ENCODE measurements at regions not wholly inside any gene's neighbourhood (a gene's known extent, or its start where the extent isn't known, plus 50 kb on each side); places are given as distances from the start of the nearest gene placed in this dataset.

DNA sequence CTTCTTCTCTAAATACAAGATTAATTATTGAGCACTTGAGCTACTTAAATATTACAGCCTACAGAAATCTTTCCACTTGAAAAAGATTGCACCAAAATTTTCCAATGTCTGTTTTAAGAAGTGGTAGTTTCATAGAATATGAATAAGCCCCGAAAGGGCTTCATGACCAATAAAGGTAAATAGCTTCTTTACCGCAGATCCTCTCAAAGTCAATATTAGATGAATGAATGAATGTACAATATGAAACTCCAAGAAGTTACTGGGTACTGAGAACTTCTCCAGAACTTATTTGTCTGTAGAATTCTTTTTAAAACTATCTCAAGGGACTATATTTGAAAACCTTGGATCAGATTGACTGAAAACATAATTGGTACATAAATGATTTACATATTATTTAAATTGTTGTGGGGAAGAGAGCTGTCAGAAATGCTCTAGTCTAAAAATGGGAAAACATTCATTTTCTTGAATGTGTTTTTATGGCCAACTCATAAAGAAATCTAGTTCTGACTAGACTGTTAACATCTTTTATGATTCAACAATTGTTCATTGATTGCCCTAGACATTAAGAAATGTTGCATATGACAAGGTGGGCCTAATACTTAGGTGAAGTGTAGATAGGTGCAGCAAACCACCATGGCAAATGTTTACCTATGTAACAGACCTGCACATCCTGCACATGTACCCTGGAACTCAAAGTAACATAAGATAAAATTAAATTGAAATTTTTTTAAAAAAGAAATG lies 227.0 kb downstream of the SPRY2 start:
- TF ChIP-seq, protein P1, sequence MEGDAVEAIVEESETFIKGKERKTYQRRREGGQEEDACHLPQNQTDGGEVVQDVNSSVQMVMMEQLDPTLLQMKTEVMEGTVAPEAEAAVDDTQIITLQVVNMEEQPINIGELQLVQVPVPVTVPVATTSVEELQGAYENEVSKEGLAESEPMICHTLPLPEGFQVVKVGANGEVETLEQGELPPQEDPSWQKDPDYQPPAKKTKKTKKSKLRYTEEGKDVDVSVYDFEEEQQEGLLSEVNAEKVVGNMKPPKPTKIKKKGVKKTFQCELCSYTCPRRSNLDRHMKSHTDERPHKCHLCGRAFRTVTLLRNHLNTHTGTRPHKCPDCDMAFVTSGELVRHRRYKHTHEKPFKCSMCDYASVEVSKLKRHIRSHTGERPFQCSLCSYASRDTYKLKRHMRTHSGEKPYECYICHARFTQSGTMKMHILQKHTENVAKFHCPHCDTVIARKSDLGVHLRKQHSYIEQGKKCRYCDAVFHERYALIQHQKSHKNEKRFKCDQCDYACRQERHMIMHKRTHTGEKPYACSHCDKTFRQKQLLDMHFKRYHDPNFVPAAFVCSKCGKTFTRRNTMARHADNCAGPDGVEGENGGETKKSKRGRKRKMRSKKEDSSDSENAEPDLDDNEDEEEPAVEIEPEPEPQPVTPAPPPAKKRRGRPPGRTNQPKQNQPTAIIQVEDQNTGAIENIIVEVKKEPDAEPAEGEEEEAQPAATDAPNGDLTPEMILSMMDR (IDR thresholded peaks at IDR 0.05; ENCODE audit: control insufficient read depth, extremely low read depth, insufficient read depth): no peak
- H3K4me3 ChIP-seq (ENCODE audit: low read depth, low read length): no peak overlapping the region
- DNase-seq (ENCODE audit: low read depth): no peak

DNA sequence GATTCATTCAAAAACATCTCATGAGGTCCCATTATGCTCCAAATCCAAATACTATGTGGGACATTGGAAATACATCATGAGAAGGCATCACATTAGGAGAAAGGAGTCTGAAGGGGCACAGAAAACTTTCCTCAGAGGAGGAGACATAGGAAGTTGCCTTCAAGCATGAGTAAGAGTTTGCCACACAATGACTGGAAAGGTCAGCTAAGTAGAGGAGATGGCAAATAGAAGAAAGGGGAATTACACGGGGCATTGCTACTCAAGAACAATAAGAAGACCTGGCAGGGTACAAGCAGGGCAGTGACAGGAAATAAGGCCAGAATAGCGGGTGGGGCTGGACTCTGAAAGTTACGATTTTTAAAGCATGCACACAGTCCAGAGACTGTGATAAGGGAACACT lies 231.6 kb downstream of the SPRY2 start:
- DNase-seq (ENCODE audit: low read depth): no peak
- H3K4me3 ChIP-seq (ENCODE audit: low read depth, low read length): no peak overlapping the region
- TF ChIP-seq, protein P1 (IDR thresholded peaks at IDR 0.05; ENCODE audit: control insufficient read depth, extremely low read depth, insufficient read depth): no peak

DNA sequence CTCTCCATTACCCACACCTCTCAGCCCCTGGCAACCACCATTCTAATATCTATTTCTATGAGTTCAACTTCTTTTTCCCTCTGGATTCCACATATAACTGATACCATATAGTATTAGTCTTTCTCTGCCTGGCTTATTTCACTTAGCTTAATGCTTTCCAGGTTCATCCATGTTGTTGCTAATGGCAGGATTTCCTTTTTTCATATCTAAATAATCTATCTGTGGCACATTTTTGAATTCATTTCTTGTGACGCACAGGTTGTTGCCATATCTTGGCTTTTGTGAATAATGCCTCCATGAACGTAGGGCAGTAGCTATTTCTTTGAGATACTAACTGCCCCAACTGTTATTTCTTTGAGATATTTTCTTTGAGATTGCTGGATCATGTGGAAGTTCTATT lies 235.6 kb downstream of the SPRY2 start:
- no peak overlapping the region for H3K4me3 ChIP-seq (ENCODE audit: low read depth, low read length)
- DNase-seq (ENCODE audit: low read depth): no peak
- TF ChIP-seq, protein P1 (IDR thresholded peaks at IDR 0.05; ENCODE audit: control insufficient read depth, extremely low read depth, insufficient read depth): no peak

DNA sequence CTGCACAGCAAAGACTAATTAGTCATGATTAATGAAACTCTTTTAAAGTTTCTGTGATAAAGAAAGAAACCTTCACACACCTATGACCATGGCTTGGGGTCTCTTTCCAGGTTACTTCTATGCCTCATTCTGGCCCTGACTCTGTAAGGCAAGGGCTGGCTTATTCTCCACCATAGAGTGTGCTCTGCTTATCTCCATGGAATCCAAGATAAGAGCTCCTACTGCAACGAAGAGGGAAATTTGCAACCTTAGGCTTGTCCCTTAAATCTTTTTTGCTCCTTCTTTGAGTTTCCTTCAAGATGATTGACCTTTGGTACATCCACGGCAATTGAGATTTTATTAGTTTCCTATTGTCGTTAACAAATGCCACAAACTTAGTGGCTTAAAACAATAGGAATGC lies 239.9 kb downstream of the SPRY2 start:
- TF ChIP-seq, protein P1 (IDR thresholded peaks at IDR 0.05; ENCODE audit: control insufficient read depth, extremely low read depth, insufficient read depth): no peak
- no peak for DNase-seq (ENCODE audit: low read depth)
- H3K4me3 ChIP-seq (ENCODE audit: low read depth, low read length): no peak overlapping the region

DNA sequence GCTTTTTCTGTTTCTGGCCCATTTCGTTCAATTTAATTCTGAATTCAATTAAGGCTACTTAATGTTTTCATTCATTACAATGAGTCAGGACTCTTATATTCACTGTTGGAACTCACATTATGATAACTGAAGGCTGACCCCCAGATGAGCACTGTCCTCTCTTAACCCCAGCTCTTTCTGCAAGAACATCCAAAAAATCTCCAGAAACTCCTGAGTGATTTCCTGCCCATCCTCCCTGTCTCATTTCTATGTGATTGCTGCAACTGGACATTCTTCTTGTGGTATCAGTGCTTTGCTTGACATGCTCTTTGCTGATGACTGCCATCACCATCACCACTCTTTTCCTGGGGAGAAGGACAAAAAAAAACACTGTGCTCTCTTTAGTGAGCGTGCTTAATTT lies 240.3 kb downstream of the SPRY2 start:
- no peak for DNase-seq (ENCODE audit: low read depth)
- H3K4me3 ChIP-seq (ENCODE audit: low read depth, low read length): no peak overlapping the region
- TF ChIP-seq, protein P1 (IDR thresholded peaks at IDR 0.05; ENCODE audit: control insufficient read depth, extremely low read depth, insufficient read depth): no peak

DNA sequence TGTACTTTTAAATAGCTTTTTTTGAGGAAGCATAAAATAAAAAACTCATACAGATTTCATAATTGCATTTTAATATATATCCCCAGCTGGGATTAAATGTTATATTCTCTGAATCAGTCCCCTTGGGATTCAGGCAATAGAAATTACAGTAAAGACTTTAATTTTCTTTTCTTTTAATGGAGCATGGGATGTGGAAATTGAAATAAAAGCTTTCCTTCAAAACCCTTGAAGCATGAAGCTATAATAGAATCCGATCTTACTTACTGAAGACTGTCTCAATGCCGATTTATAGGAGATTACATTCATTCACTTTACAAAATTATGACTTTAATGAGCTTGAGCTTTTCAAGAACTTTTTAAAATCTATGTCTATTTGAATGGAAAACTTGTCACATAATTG lies 243.4 kb downstream of the SPRY2 start:
- TF ChIP-seq, protein P1 (IDR thresholded peaks at IDR 0.05; ENCODE audit: control insufficient read depth, extremely low read depth, insufficient read depth): no peak
- H3K4me3 ChIP-seq (ENCODE audit: low read depth, low read length): no peak overlapping the region
- no peak for DNase-seq (ENCODE audit: low read depth)

DNA sequence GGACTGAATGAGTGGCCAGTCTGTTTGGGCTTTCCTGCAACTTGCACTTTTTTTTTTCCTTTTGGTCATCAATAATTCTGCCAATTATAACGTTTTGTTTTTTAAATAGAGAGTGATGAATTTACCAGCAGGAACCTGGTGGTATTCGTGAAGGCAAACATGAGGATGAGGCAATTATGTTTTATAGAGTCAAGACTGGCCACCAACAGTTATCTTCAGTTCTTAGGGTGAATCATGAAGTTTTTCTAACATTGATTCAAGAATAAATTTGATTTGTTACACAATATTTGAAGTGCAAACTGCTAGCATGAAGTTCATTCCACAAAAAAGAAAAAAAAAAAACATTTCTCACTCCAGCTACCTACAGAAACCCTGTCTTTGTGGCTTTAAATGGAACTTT lies 244.5 kb downstream of the SPRY2 start:
- no peak overlapping the region for H3K4me3 ChIP-seq (ENCODE audit: low read depth, low read length)
- no peak for DNase-seq (ENCODE audit: low read depth)
- TF ChIP-seq, protein P1 (IDR thresholded peaks at IDR 0.05; ENCODE audit: control insufficient read depth, extremely low read depth, insufficient read depth): no peak

All from LNCaP clone FGC (cell line).